SW480 (cell line): ENCODE measurements at regions not wholly inside any gene's neighbourhood (a gene's known extent, or its start where the extent isn't known, plus 50 kb on each side); places are given as distances from the start of the nearest gene placed in this dataset.

ENCODE experiments used
- DNase-seq: peaks from one replicate; pipeline ENCODE4 v3.0.0-alpha.2; 2016; ENCODE audit warnings: low spot score

- DNase-seq: no peak
These were observed 86.8 kb downstream of the CCT6B start for GRCh38 chr17:34874478-34874877.

- no peak for DNase-seq
These were observed 88.6 kb downstream of the CCT6B start for GRCh38 chr17:34872640-34873039.

- DNase-seq: no peak
These were observed 91.6 kb downstream of the CCT6B start for GRCh38 chr17:34869641-34870040.

GRCh38 chr17:34865716-34866115 is 95.5 kb downstream of the CCT6B start:
- DNase-seq: no peak

GRCh38 chr17:34862384-34862783 is 98.9 kb downstream of the CCT6B start:
- DNase-seq: no peak

- no peak for DNase-seq
These were observed 99.4 kb downstream of the CCT6B start for GRCh38 chr17:34861864-34862263.

- DNase-seq: no peak
These were observed 101.6 kb downstream of the CCT6B start for GRCh38 chr17:34859652-34860051.

- DNase-seq: no peak
These were observed 102.4 kb downstream of the CCT6B start for GRCh38 chr17:34858591-34859565.

- DNase-seq: no peak
These were observed 107.3 kb downstream of the CCT6B start for GRCh38 chr17:34853924-34854323.

GRCh38 chr17:34852614-34853013 is 108.6 kb downstream of the CCT6B start:
- DNase-seq: no peak

- DNase-seq: no peak
These were observed 109.2 kb downstream of the CCT6B start for GRCh38 chr17:34851961-34852540.

GRCh38 chr17:34850964-34851363 is 110.3 kb downstream of the CCT6B start:
- no peak for DNase-seq

- no peak for DNase-seq
These were observed 111.2 kb downstream of the CCT6B start for GRCh38 chr17:34850023-34850422.

GRCh38 chr17:34847938-34848337 is 113.3 kb downstream of the CCT6B start:
- DNase-seq: no peak

GRCh38 chr17:34845296-34845695 is 116.0 kb downstream of the CCT6B start:
- no peak for DNase-seq

- DNase-seq: no peak
These were observed 117.6 kb downstream of the CCT6B start for GRCh38 chr17:34843682-34844081.

GRCh38 chr17:34842235-34842634 is 119.0 kb downstream of the CCT6B start:
- DNase-seq: no peak

- DNase-seq: no peak
These were observed 119.8 kb downstream of the CCT6B start for GRCh38 chr17:34841467-34841866.

GRCh38 chr17:34840750-34841149 is 120.5 kb downstream of the CCT6B start:
- DNase-seq: no peak

- no peak for DNase-seq
These were observed 123.3 kb downstream of the CCT6B start for GRCh38 chr17:34837876-34838478.

GRCh38 chr17:34832376-34832775 is 128.9 kb downstream of the CCT6B start:
- DNase-seq: no peak

- no peak for DNase-seq
These were observed 134.3 kb downstream of the CCT6B start for GRCh38 chr17:34827008-34827407.

- DNase-seq: no peak
These were observed 134.9 kb downstream of the CCT6B start for GRCh38 chr17:34826332-34826731.
